Liver (tissue), 8 donors: ENCODE measurements at regions not wholly inside any gene's neighbourhood (a gene's known extent, or its start where the extent isn't known, plus 50 kb on each side); places are given as distances from the start of the nearest gene placed in this dataset.

Source experiments
- DNase-seq: peaks from one replicate; pipeline ENCODE4 v3.0.0-alpha.2; 2017; ENCODE audit warnings: low spot score
- H3K27ac ChIP-seq, 2 donors: one replicate each; pipeline ENCODE4 v1.7.0; 2013; ENCODE audit warnings: inconsistent platforms in 2 of 2, low read length in 2 of 2, control low read depth in 1 of 2, low read depth in 1 of 2, mild to moderate bottlenecking in 1 of 2
- H3K27me3 ChIP-seq, 4 donors: one replicate each; pipeline versions ENCODE4 v1.6.1 to v1.7.0; 2013; ENCODE audit warnings: low read length in 3 of 4, inconsistent platforms in 1 of 4, mild to moderate bottlenecking in 1 of 4, moderate library complexity in 1 of 4; ENCODE audit not compliant: control insufficient read depth in 4 of 4, insufficient read depth in 4 of 4
- H3K36me3 ChIP-seq, 4 donors: one replicate each; pipeline versions ENCODE4 v1.6.1 to v1.7.0; 2013; ENCODE audit warnings: low read length in 3 of 4, mild to moderate bottlenecking in 3 of 4, low read depth in 1 of 4, moderate library complexity in 1 of 4; ENCODE audit not compliant: control insufficient read depth in 4 of 4, insufficient read depth in 3 of 4
- H3K4me1 ChIP-seq, 4 donors: one replicate each; pipeline versions ENCODE4 v1.6.1 to v1.7.0; 2013; ENCODE audit warnings: low read length in 3 of 4, mild to moderate bottlenecking in 3 of 4, moderate library complexity in 1 of 4; ENCODE audit not compliant: control insufficient read depth in 4 of 4, insufficient read depth in 4 of 4
- H3K4me3 ChIP-seq, 3 donors: one replicate each; pipeline versions ENCODE4 v1.6.1 to v1.7.0; 2013; ENCODE audit warnings: low read length in 3 of 3, control low read depth in 1 of 3, low read depth in 1 of 3, mild to moderate bottlenecking in 1 of 3
- H3K9ac ChIP-seq, 2 donors: one replicate each; pipeline ENCODE4 v1.7.0; 2013; ENCODE audit warnings: low read length in 2 of 2, mild to moderate bottlenecking in 2 of 2, moderate library complexity in 2 of 2, control low read depth in 1 of 2, low read depth in 1 of 2
- H3K9me3 ChIP-seq, 4 donors: one replicate each; pipeline versions ENCODE4 v1.6.1 to v1.7.0; 2013; ENCODE audit warnings: low read length in 3 of 4; ENCODE audit not compliant: control insufficient read depth in 4 of 4
- CTCF ChIP-seq: fragments of 150-350 bp; IDR thresholded peaks from 2 replicates; pipeline ENCODE4 v1.5.1; 2017; ENCODE audit warnings: improper control_type of control experiment, low read depth, low read length; ENCODE audit not compliant: missing input control
- EGR1 ChIP-seq, 2 donors: IDR thresholded peaks; 2 replicates each; pipeline ENCODE4 v1.6.1; 2016 to 2018; ENCODE audit warnings: antibody characterized with exemption in 2 of 2, low read depth in 2 of 2
- FOXA1 ChIP-seq: IDR thresholded peaks from 2 replicates; pipeline ENCODE4 v1.6.1; 2016; ENCODE audit warnings: antibody characterized with exemption
- FOXA2 ChIP-seq: IDR thresholded peaks from 2 replicates; pipeline ENCODE4 v1.6.1; 2016; ENCODE audit warnings: antibody characterized with exemption
- HNF4A ChIP-seq, 2 donors: conservative IDR thresholded peaks; 2 replicates each; pipeline ENCODE4 v1.6.1; 2016; ENCODE audit warnings: antibody characterized with exemption in 2 of 2, mild to moderate bottlenecking in 2 of 2
- JUND ChIP-seq, 2 donors: IDR thresholded peaks; 2 replicates each; pipeline ENCODE4 v1.6.1; 2016; ENCODE audit warnings: antibody characterized with exemption in 2 of 2
- NR2F2 ChIP-seq: IDR thresholded peaks from 2 replicates; pipeline ENCODE4 v1.6.1; 2016; ENCODE audit warnings: antibody characterized with exemption
- RAD21 ChIP-seq, 2 donors: IDR thresholded peaks; 2 replicates each; pipeline ENCODE4 v1.6.1; 2016; ENCODE audit warnings: antibody characterized with exemption in 2 of 2, mild to moderate bottlenecking in 2 of 2
- REST ChIP-seq: IDR thresholded peaks from 2 replicates; pipeline ENCODE4 v1.6.1; 2016; ENCODE audit warnings: antibody characterized with exemption, mild to moderate bottlenecking
- RXRA ChIP-seq, 2 donors: IDR thresholded peaks; 2 replicates each; pipeline ENCODE4 v1.6.1; 2017 to 2018; ENCODE audit warnings: antibody characterized with exemption in 2 of 2, mild to moderate bottlenecking in 1 of 2
- SP1 ChIP-seq: IDR thresholded peaks from 2 replicates; pipeline ENCODE4 v1.6.1; 2018; ENCODE audit warnings: antibody characterized with exemption, mild to moderate bottlenecking
- TAF1 ChIP-seq: conservative IDR thresholded peaks from 2 replicates; pipeline ENCODE4 v1.6.1; 2016; ENCODE audit warnings: antibody characterized with exemption, mild to moderate bottlenecking
- WGBS: extraction: QIAGEN DNeasy Blood & Tissue Kit; methylation state at CpG from one replicate; pipeline ENCODE4 v1.1.7; 2013; 5-methylcytosine and 5-hydroxymethylcytosine counted together
- TF ChIP-seq, protein P1 (sequence below): IDR thresholded peaks from 2 replicates; pipeline ENCODE4 v1.6.1; 2016; ENCODE audit warnings: antibody characterized with exemption
- TF ChIP-seq, protein P2 (sequence below): IDR thresholded peaks from 2 replicates; pipeline ENCODE4 v1.6.1; 2016; ENCODE audit warnings: antibody characterized with exemption
- TF ChIP-seq, protein P3 (sequence below): IDR thresholded peaks from 2 replicates; pipeline ENCODE4 v1.6.1; 2016; ENCODE audit warnings: antibody characterized with exemption
- donor health status: healthy.
- donor health status: healthy.
- donor health status: healthy.
- donor health status: healthy.
- donor health status: healthy.

GRCh38 chr12:88944397-88944796 lies 364.1 kb upstream of the KITLG start:
- Histone ChIP-seq H3K9me3 (no peaks in the 10 kb centered on the region), H3K27ac (no peak overlapping the region), H3K9ac (no peak overlapping the region), H3K36me3 (no peaks in the 10 kb centered on the region), H3K4me3 (no peak overlapping the region), H3K27me3 (no peaks in the 10 kb centered on the region), H3K4me1 (no peaks in the 10 kb centered on the region)
- TF ChIP-seq RAD21 (IDR thresholded peaks at IDR 0.05) (no peak), SP1 (no peak), FOXA2 (no peak)
- WGBS, result 62% methylated on average over 3 of the region's 3 CpGs
- DNase-seq, result no peak

- WGBS, result 79% methylated on average over 2 of the region's 2 CpGs
- Histone ChIP-seq H3K9me3 (no peaks in the 10 kb centered on the region), H3K4me3 (no peak overlapping the region), H3K36me3 (no peaks in the 10 kb centered on the region), H3K9ac (no peak overlapping the region), H3K4me1 (no peaks in the 10 kb centered on the region), H3K27ac (no peak overlapping the region), H3K27me3 (no peaks in the 10 kb centered on the region)
- TF ChIP-seq SP1 (no peak), RXRA (IDR thresholded peaks at IDR 0.05) (no peak), HNF4A (conservative IDR thresholded peaks at IDR 0.05) (no peak), TAF1 (no peak), REST (no peak), JUND (IDR thresholded peaks at IDR 0.05) (no peak), NR2F2 (no peak), FOXA1 (no peak), EGR1 (IDR thresholded peaks at IDR 0.05; ENCODE audit: low read depth in 2 of 2) (no peak), FOXA2 (no peak)
- TF ChIP-seq, protein P1, sequence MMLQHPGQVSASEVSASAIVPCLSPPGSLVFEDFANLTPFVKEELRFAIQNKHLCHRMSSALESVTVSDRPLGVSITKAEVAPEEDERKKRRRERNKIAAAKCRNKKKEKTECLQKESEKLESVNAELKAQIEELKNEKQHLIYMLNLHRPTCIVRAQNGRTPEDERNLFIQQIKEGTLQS, result no peak
- TF ChIP-seq, protein P2, sequence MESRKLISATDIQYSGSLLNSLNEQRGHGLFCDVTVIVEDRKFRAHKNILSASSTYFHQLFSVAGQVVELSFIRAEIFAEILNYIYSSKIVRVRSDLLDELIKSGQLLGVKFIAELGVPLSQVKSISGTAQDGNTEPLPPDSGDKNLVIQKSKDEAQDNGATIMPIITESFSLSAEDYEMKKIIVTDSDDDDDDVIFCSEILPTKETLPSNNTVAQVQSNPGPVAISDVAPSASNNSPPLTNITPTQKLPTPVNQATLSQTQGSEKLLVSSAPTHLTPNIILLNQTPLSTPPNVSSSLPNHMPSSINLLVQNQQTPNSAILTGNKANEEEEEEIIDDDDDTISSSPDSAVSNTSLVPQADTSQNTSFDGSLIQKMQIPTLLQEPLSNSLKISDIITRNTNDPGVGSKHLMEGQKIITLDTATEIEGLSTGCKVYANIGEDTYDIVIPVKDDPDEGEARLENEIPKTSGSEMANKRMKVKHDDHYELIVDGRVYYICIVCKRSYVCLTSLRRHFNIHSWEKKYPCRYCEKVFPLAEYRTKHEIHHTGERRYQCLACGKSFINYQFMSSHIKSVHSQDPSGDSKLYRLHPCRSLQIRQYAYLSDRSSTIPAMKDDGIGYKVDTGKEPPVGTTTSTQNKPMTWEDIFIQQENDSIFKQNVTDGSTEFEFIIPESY, result no peak
- DNase-seq, result no peak
Measured at GRCh38 chr12:88940854-88941253, 360.6 kb upstream of the KITLG start.

GRCh38 chr12:88935856-88936255 lies 355.6 kb upstream of the KITLG start:
- no peak overlapping the region for H3K9ac ChIP-seq
- H3K4me1 ChIP-seq, result no peaks in the 10 kb centered on the region
- no peak overlapping the region for H3K4me3 ChIP-seq
- no peaks in the 10 kb centered on the region for H3K36me3 ChIP-seq
- no peak overlapping the region for H3K27ac ChIP-seq
- WGBS, result 90% methylated on average over 3 of the region's 3 CpGs
- TF ChIP-seq SP1, result no peak
- no peak for TF ChIP-seq RAD21 (IDR thresholded peaks at IDR 0.05)
- no peak for TF ChIP-seq CTCF
- TF ChIP-seq, protein P3, sequence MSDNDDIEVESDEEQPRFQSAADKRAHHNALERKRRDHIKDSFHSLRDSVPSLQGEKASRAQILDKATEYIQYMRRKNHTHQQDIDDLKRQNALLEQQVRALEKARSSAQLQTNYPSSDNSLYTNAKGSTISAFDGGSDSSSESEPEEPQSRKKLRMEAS, result no peak
- TF ChIP-seq, protein P1, result no peak
- H3K27me3 ChIP-seq, result no peaks in the 10 kb centered on the region
- DNase-seq, result no peak
- no peaks in the 10 kb centered on the region for H3K9me3 ChIP-seq
